Stimulated activated CD4-positive, alpha-beta T cell treated with anti-CD3 and anti-CD28 coated beads, TNF-alpha, amount 100 ng/mL, for 4 hours (primary cell): ENCODE measurements at regions not wholly inside any gene's neighbourhood (a gene's known extent, or its start where the extent isn't known, plus 50 kb on each side); places are given as distances from the start of the nearest gene placed in this dataset.

Experiments used
- DNase-seq, 3 experiments: peaks; one replicate each; pipeline ENCODE4 v3.0.0-alpha.2; 2020; ENCODE audit warnings: low read depth in 3 of 3

- peak; percentile 76 to 81 (median 79) for DNase-seq
Observed at GRCh38 chr6:30396833-30397479, 52.0 kb downstream of the RPP21 start.

- DNase-seq: no peak
Observed at GRCh38 chr6:30397697-30398096, 52.7 kb downstream of the RPP21 start.

- no peak for DNase-seq
Observed at GRCh38 chr6:30399390-30400058, 54.6 kb downstream of the RPP21 start.

- DNase-seq: no peak
Observed at GRCh38 chr6:30405934-30406333, 61.0 kb downstream of the RPP21 start.

GRCh38 chr6:30409184-30409583 is 64.2 kb downstream of the RPP21 start:
- DNase-seq: no peak

- peak; percentile 30 to 39 (median 36) for DNase-seq
Observed at GRCh38 chr6:30411515-30412207, 66.7 kb downstream of the RPP21 start.

GRCh38 chr6:30418448-30418847 is 70.9 kb upstream of the HLA-E start:
- no peak for DNase-seq

- no peak for DNase-seq
Observed at GRCh38 chr6:30424549-30424948, 64.8 kb upstream of the HLA-E start.
